ENCODE measurements at regions not wholly inside any gene's neighbourhood (a gene's known extent, or its start where the extent isn't known, plus 50 kb on each side); places are given as distances from the start of the nearest gene placed in this dataset.
"Not testable (repeated sequence)": the region's sequence is repeated elsewhere in the genome, so short reads cannot be mapped to it uniquely, and the experiment has no call there.

GRCh38 chr2:90288396-90288795 lies 1596.9 kb downstream of the RPIA start:
- H3K4me1 ChIP-seq; H3K9me3 Mint-ChIP-seq; H3K4me1 Mint-ChIP-seq; H3K79me2 ChIP-seq (ENCODE audit: low read depth); H3K9me3 ChIP-seq (ENCODE audit: low read depth); H3K27me3 ChIP-seq; H3K36me3 ChIP-seq; H3K27ac ChIP-seq; H2AFZ ChIP-seq (replicated peaks); H3K4me2 ChIP-seq; DNase-seq (ENCODE audit: low spot score); H3K27me3 Mint-ChIP-seq (ENCODE audit: insufficient read depth, low read depth); H3F3A ChIP-seq (ENCODE audit: low read depth); H3K36me3 Mint-ChIP-seq; H3K4me3 ChIP-seq; H3K27ac Mint-ChIP-seq; H3K9ac ChIP-seq; H3K4me3 Mint-ChIP-seq; H4K20me1 ChIP-seq (ENCODE audit: low read depth): not testable (repeated sequence)

GRCh38 chr2:90289291-90289980 lies 1598.0 kb downstream of the RPIA start:
- not testable (repeated sequence) for H3K27me3 ChIP-seq; H3K4me2 ChIP-seq; H3K4me1 ChIP-seq; H3K9me3 ChIP-seq (ENCODE audit: low read depth); H2AFZ ChIP-seq (replicated peaks); H3K27me3 Mint-ChIP-seq (ENCODE audit: insufficient read depth, low read depth); DNase-seq (ENCODE audit: low spot score); H3K36me3 Mint-ChIP-seq; H3K27ac ChIP-seq; H4K20me1 ChIP-seq (ENCODE audit: low read depth); H3K9ac ChIP-seq; H3K4me3 Mint-ChIP-seq; H3K4me3 ChIP-seq; H3K27ac Mint-ChIP-seq; H3K4me1 Mint-ChIP-seq; H3F3A ChIP-seq (ENCODE audit: low read depth); H3K79me2 ChIP-seq (ENCODE audit: low read depth); H3K9me3 Mint-ChIP-seq; H3K36me3 ChIP-seq

- not testable (repeated sequence) for H3K4me1 Mint-ChIP-seq; H3F3A ChIP-seq (ENCODE audit: low read depth); H3K27ac ChIP-seq
These were observed 1599.2 kb downstream of the RPIA start for GRCh38 chr2:90290701-90291100.

GRCh38 chr2:90291168-90291883 lies 1599.9 kb downstream of the RPIA start:
- H3K4me1 Mint-ChIP-seq; H3K4me3 ChIP-seq; H2AFZ ChIP-seq (replicated peaks); H3K9me3 ChIP-seq (ENCODE audit: low read depth); H3F3A ChIP-seq (ENCODE audit: low read depth); DNase-seq (ENCODE audit: low spot score); H3K36me3 ChIP-seq; H3K27ac ChIP-seq; H3K27me3 ChIP-seq; H3K4me2 ChIP-seq; H3K36me3 Mint-ChIP-seq; H3K9me3 Mint-ChIP-seq; H3K9ac ChIP-seq; H3K79me2 ChIP-seq (ENCODE audit: low read depth); H3K27ac Mint-ChIP-seq; H3K4me3 Mint-ChIP-seq; H3K27me3 Mint-ChIP-seq (ENCODE audit: insufficient read depth, low read depth); H4K20me1 ChIP-seq (ENCODE audit: low read depth); H3K4me1 ChIP-seq: not testable (repeated sequence)

More at GRCh38 chr2:90290701-90291100, 1599.2 kb downstream of the RPIA start:
- not testable (repeated sequence) for H3K27ac Mint-ChIP-seq; H4K20me1 ChIP-seq (ENCODE audit: low read depth); H3K9me3 Mint-ChIP-seq; H3K9me3 ChIP-seq (ENCODE audit: low read depth); H3K4me3 ChIP-seq; H3K4me3 Mint-ChIP-seq; H3K4me1 ChIP-seq; H3K4me2 ChIP-seq; H3K9ac ChIP-seq; H3K27me3 Mint-ChIP-seq (ENCODE audit: insufficient read depth, low read depth); H3K27me3 ChIP-seq; H3K36me3 Mint-ChIP-seq; H3K36me3 ChIP-seq; H2AFZ ChIP-seq (replicated peaks); DNase-seq (ENCODE audit: low spot score); H3K79me2 ChIP-seq (ENCODE audit: low read depth)

GRCh38 chr2:90291934-90292333 lies 1600.5 kb downstream of the RPIA start:
- H3K9me3 ChIP-seq (ENCODE audit: low read depth); H3K27me3 Mint-ChIP-seq (ENCODE audit: insufficient read depth, low read depth); H3K4me3 ChIP-seq; H3K4me2 ChIP-seq; H3K27ac Mint-ChIP-seq; H3K27me3 ChIP-seq; H3K27ac ChIP-seq; H3K4me3 Mint-ChIP-seq; H3K36me3 Mint-ChIP-seq; H2AFZ ChIP-seq (replicated peaks); H3F3A ChIP-seq (ENCODE audit: low read depth); H3K36me3 ChIP-seq; DNase-seq (ENCODE audit: low spot score); H3K79me2 ChIP-seq (ENCODE audit: low read depth); H3K4me1 Mint-ChIP-seq; H3K4me1 ChIP-seq; H4K20me1 ChIP-seq (ENCODE audit: low read depth); H3K9ac ChIP-seq: not testable (repeated sequence)
- H3K9me3 Mint-ChIP-seq = peaks cover 11% of the 10 kb centered on the region

GRCh38 chr2:90292451-90292850 lies 1601.0 kb downstream of the RPIA start:
- not testable (repeated sequence) for H3F3A ChIP-seq (ENCODE audit: low read depth); H3K27me3 ChIP-seq; H3K4me3 ChIP-seq; H3K27ac ChIP-seq; H4K20me1 ChIP-seq (ENCODE audit: low read depth); H3K9ac ChIP-seq; H3K4me3 Mint-ChIP-seq; DNase-seq (ENCODE audit: low spot score); H3K36me3 ChIP-seq; H3K4me1 Mint-ChIP-seq; H3K27me3 Mint-ChIP-seq (ENCODE audit: insufficient read depth, low read depth); H3K4me2 ChIP-seq; H3K36me3 Mint-ChIP-seq; H3K4me1 ChIP-seq; H3K27ac Mint-ChIP-seq; H2AFZ ChIP-seq (replicated peaks); H3K9me3 ChIP-seq (ENCODE audit: low read depth); H3K79me2 ChIP-seq (ENCODE audit: low read depth)
- H3K9me3 Mint-ChIP-seq = peaks cover 11% of the 10 kb centered on the region

- H3K36me3 Mint-ChIP-seq; H3K27ac Mint-ChIP-seq; H3K4me1 Mint-ChIP-seq; DNase-seq (ENCODE audit: low spot score); H3K9me3 ChIP-seq (ENCODE audit: low read depth); H2AFZ ChIP-seq (replicated peaks); H3K79me2 ChIP-seq (ENCODE audit: low read depth); H3K9ac ChIP-seq; H3F3A ChIP-seq (ENCODE audit: low read depth); H3K36me3 ChIP-seq; H3K27me3 ChIP-seq; H3K4me3 ChIP-seq; H3K4me2 ChIP-seq; H3K27ac ChIP-seq; H4K20me1 ChIP-seq (ENCODE audit: low read depth); H3K4me1 ChIP-seq; H3K4me3 Mint-ChIP-seq; H3K27me3 Mint-ChIP-seq (ENCODE audit: insufficient read depth, low read depth): not testable (repeated sequence)
- peaks cover 11% of the 10 kb centered on the region for H3K9me3 Mint-ChIP-seq
These were observed 1601.8 kb downstream of the RPIA start for GRCh38 chr2:90293224-90293623.

- peaks cover 11% of the 10 kb centered on the region for H3K9me3 Mint-ChIP-seq
- not testable (repeated sequence) for H3K9me3 ChIP-seq (ENCODE audit: low read depth); H3K27ac ChIP-seq; H3K79me2 ChIP-seq (ENCODE audit: low read depth); H3K27me3 ChIP-seq; H3K4me3 Mint-ChIP-seq; H3F3A ChIP-seq (ENCODE audit: low read depth); H3K4me3 ChIP-seq; H3K9ac ChIP-seq; H3K27me3 Mint-ChIP-seq (ENCODE audit: insufficient read depth, low read depth); H2AFZ ChIP-seq (replicated peaks); H3K36me3 ChIP-seq; H3K27ac Mint-ChIP-seq; H3K4me2 ChIP-seq; DNase-seq (ENCODE audit: low spot score); H4K20me1 ChIP-seq (ENCODE audit: low read depth); H3K4me1 ChIP-seq; H3K36me3 Mint-ChIP-seq; H3K4me1 Mint-ChIP-seq
These were observed 1602.3 kb downstream of the RPIA start for GRCh38 chr2:90293806-90294205.
